ENCODE measurements at regions not wholly inside any gene's neighbourhood (a gene's known extent, or its start where the extent isn't known, plus 50 kb on each side); places are given as distances from the start of the nearest gene placed in this dataset.

DNA sequence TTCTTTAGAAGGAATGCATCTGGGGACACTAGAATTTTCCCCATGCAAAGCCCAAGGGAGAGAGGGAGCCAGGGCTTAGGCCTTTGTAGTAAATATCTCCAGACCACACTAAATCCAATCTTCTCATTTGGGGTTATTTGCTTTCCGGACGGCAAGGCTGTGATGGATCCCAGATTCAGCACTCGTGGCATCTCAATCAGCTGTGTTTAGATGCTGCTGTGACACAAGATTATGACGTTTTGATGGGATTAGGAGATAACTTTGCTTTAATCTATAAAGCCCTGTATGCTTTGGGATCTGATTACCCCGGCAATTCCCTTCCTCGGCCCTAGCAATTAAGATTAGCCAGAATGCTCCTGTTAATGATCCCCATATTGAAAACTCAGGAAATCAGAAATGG lies 686.7 kb upstream of the TBX3 start:
- TF ChIP-seq CTCF (IDR thresholded peaks at IDR 0.05) (no peak), POLR2A (IDR thresholded peaks at IDR 0.05) (no peak)

All from lower leg skin (tissue), 3 donors.